ENCODE measurements at regions not wholly inside any gene's neighbourhood (a gene's known extent, or its start where the extent isn't known, plus 50 kb on each side); places are given as distances from the start of the nearest gene placed in this dataset.

GRCh38 chr20:54364919-54365318 is 110.5 kb upstream of the DOK5 start:
- 93% methylated on average over 2 of the region's 6 CpGs for WGBS (ENCODE audit: insufficient coverage)
- ChIA-PET POLR2A (no interaction called here), CTCF (no interaction called here)
- Mint-ChIP-seq H3K27me3 (no peaks in the 10 kb centered on the region), H3K4me1 (no peaks in the 10 kb centered on the region), H3K9me3 (ENCODE audit: insufficient read depth) (no peaks in the 10 kb centered on the region), H3K27ac (no peak overlapping the region), H3K4me3 (no peak overlapping the region)
- H3K27ac ChIP-seq (ENCODE audit: low read length in 2 of 2) = no peak overlapping the region
- no peaks in the 10 kb centered on the region for H3K9me3 ChIP-seq (ENCODE audit: control extremely low read depth in 1 of 3, control insufficient read depth in 2 of 3, insufficient read depth in 1 of 3, low read length in 2 of 3)
- H3K27me3 ChIP-seq (replicated peaks in 1 of 4; ENCODE audit: control extremely low read depth in 1 of 4, control insufficient read depth in 3 of 4, insufficient read depth in 4 of 4, low read length in 3 of 4) = no peaks in the 10 kb centered on the region
- no peak for ATAC-seq (ENCODE audit: low read depth)
- no peak for TF ChIP-seq EZH2 (IDR thresholded peaks at IDR 0.05; ENCODE audit: borderline replicate concordance, insufficient read depth, low read depth, low read length, poor library complexity, severe bottlenecking)
- TF ChIP-seq, protein P1, sequence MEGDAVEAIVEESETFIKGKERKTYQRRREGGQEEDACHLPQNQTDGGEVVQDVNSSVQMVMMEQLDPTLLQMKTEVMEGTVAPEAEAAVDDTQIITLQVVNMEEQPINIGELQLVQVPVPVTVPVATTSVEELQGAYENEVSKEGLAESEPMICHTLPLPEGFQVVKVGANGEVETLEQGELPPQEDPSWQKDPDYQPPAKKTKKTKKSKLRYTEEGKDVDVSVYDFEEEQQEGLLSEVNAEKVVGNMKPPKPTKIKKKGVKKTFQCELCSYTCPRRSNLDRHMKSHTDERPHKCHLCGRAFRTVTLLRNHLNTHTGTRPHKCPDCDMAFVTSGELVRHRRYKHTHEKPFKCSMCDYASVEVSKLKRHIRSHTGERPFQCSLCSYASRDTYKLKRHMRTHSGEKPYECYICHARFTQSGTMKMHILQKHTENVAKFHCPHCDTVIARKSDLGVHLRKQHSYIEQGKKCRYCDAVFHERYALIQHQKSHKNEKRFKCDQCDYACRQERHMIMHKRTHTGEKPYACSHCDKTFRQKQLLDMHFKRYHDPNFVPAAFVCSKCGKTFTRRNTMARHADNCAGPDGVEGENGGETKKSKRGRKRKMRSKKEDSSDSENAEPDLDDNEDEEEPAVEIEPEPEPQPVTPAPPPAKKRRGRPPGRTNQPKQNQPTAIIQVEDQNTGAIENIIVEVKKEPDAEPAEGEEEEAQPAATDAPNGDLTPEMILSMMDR (IDR thresholded peaks at IDR 0.05) = no peak
- no peaks in the 10 kb centered on the region for H3K36me3 ChIP-seq (replicated peaks in 1 of 2; ENCODE audit: control extremely low read depth in 1 of 2, control insufficient read depth in 1 of 2, extremely low read depth in 1 of 2, insufficient read depth in 2 of 2, low read length in 1 of 2)
- H4K20me1 ChIP-seq (ENCODE audit: control insufficient read depth, insufficient read depth, low read length, poor library complexity, severe bottlenecking) = no peaks in the 10 kb centered on the region
- no peaks in the 10 kb centered on the region for H3K4me1 ChIP-seq (ENCODE audit: control insufficient read depth in 2 of 2, insufficient read depth in 2 of 2, low read length in 2 of 2)
- H3K9ac ChIP-seq (ENCODE audit: low read length) = no peak overlapping the region
- no peak overlapping the region for H2AFZ ChIP-seq (ENCODE audit: insufficient read depth, low read depth, low read length, poor library complexity, severe bottlenecking)
- H3K79me2 ChIP-seq (ENCODE audit: control insufficient read depth, insufficient read depth, low read length) = no peaks in the 10 kb centered on the region
- no peak for DNase-seq
- no peak overlapping the region for H3K4me3 ChIP-seq (ENCODE audit: control extremely low read depth in 1 of 5, extremely low read depth in 1 of 5, insufficient read depth in 1 of 5, low read depth in 2 of 5, low read length in 4 of 5)
- intact Hi-C loops (cut with micrococcal nuclease) = no loop called here
- no peak overlapping the region for H3K4me2 ChIP-seq (replicated peaks; ENCODE audit: low read depth, low read length, poor library complexity, severe bottlenecking)

DNA sequence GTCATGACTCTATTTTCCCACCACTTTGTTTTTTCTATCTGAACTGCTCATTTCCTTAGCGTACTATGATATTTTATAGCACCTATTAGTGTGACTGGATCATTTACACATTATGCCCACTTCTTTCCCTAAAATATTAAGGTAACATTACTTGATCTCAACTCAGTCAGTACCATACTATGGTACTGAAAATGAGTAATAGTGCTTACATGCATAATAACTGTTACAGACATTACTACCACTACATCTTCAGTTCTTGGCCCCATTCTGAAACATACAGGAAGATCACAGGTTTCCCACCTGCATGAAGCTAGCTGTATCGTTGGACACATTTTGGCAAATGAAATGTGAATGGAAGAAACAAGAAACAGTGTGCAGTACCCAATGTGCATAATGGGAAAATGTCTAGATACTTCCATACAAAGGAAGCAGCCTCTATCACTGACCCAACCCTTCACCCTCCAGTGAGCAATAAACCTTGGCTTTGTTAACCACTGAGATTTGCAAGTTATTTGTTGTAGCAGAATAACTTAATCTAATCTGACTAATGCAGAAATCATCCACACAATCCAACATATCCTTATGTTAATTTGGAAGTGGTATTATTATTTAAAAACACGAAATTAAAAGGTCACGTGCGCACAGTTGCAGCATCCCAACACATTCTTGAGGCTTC is 108.6 kb upstream of the DOK5 start:
- Histone ChIP-seq H3K4me3 (ENCODE audit: control extremely low read depth in 1 of 5, extremely low read depth in 1 of 5, insufficient read depth in 1 of 5, low read depth in 2 of 5, low read length in 4 of 5) (no peak overlapping the region), H2AFZ (ENCODE audit: insufficient read depth, low read depth, low read length, poor library complexity, severe bottlenecking) (no peak overlapping the region), H3K27ac (ENCODE audit: low read length in 2 of 2) (no peak overlapping the region), H3K27me3 (replicated peaks in 1 of 4; ENCODE audit: control extremely low read depth in 1 of 4, control insufficient read depth in 3 of 4, insufficient read depth in 4 of 4, low read length in 3 of 4) (no peaks in the 10 kb centered on the region), H3K4me1 (ENCODE audit: control insufficient read depth in 2 of 2, insufficient read depth in 2 of 2, low read length in 2 of 2) (no peaks in the 10 kb centered on the region), H3K36me3 (replicated peaks in 1 of 2; ENCODE audit: control extremely low read depth in 1 of 2, control insufficient read depth in 1 of 2, extremely low read depth in 1 of 2, insufficient read depth in 2 of 2, low read length in 1 of 2) (no peaks in the 10 kb centered on the region), H4K20me1 (ENCODE audit: control insufficient read depth, insufficient read depth, low read length, poor library complexity, severe bottlenecking) (no peaks in the 10 kb centered on the region), H3K79me2 (ENCODE audit: control insufficient read depth, insufficient read depth, low read length) (no peaks in the 10 kb centered on the region), H3K9ac (ENCODE audit: low read length) (no peak overlapping the region), H3K4me2 (replicated peaks; ENCODE audit: low read depth, low read length, poor library complexity, severe bottlenecking) (no peak overlapping the region), H3K9me3 (ENCODE audit: control extremely low read depth in 1 of 3, control insufficient read depth in 2 of 3, insufficient read depth in 1 of 3, low read length in 2 of 3) (no peaks in the 10 kb centered on the region)
- intact Hi-C loops (cut with micrococcal nuclease) = no loop called here
- TF ChIP-seq EZH2 (IDR thresholded peaks at IDR 0.05; ENCODE audit: borderline replicate concordance, insufficient read depth, low read depth, low read length, poor library complexity, severe bottlenecking) = no peak
- TF ChIP-seq, protein P1 (IDR thresholded peaks at IDR 0.05) = no peak
- Mint-ChIP-seq H3K27me3 (no peaks in the 10 kb centered on the region), H3K27ac (no peak overlapping the region), H3K9me3 (ENCODE audit: insufficient read depth) (no peaks in the 10 kb centered on the region), H3K4me3 (no peak overlapping the region), H3K4me1 (no peaks in the 10 kb centered on the region)
- ChIA-PET POLR2A (no interaction called here), CTCF (no interaction called here)
- ATAC-seq (ENCODE audit: low read depth) (no peak), DNase-seq (no peak)
- no CpG with 5 or more reads among the region's 5 CpGs for WGBS (ENCODE audit: insufficient coverage)

Measured in B cell (primary cell).